ENCODE measurements at regions not wholly inside any gene's neighbourhood (a gene's known extent, or its start where the extent isn't known, plus 50 kb on each side); places are given as distances from the start of the nearest gene placed in this dataset.

GRCh38 chr1:11388617-11389016, 90.3 kb upstream of the DISP3 start:
- H3K27ac Mint-ChIP-seq = no peak overlapping the region
- no peaks in the 10 kb centered on the region for H3K27me3 Mint-ChIP-seq
- peaks cover 15% of the 10 kb centered on the region for H3K4me1 Mint-ChIP-seq (ENCODE audit: low read depth)
- H3K9me3 Mint-ChIP-seq (ENCODE audit: low read depth) = no peaks in the 10 kb centered on the region
- no peaks in the 10 kb centered on the region for H3K36me3 Mint-ChIP-seq
- H3K4me3 Mint-ChIP-seq = no peak overlapping the region

DNA sequence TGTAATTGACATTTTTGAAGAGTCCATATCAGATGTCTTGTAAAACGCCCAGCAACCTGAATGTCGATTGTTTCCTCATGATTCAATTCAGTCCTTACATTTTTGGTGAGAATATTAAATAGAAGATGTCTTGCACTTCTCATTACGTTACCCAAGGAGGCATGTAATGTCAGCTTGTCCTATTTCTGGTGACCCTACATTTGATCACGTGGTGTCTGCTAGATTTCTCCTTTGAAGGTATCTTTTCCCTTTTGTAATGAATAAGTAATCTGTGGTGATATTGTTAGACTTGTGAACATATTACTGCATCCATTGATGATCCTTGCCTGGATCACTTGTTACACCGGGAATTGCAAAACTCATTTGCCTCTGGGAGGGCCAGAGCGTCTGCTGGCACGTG, 87.6 kb upstream of the DISP3 start:
- H3K27me3 Mint-ChIP-seq = no peaks in the 10 kb centered on the region
- no peak overlapping the region for H3K4me3 Mint-ChIP-seq
- H3K9me3 Mint-ChIP-seq (ENCODE audit: low read depth) = no peaks in the 10 kb centered on the region
- peaks cover 4% of the 10 kb centered on the region for H3K4me1 Mint-ChIP-seq (ENCODE audit: low read depth)
- H3K27ac Mint-ChIP-seq = no peak overlapping the region
- no peaks in the 10 kb centered on the region for H3K36me3 Mint-ChIP-seq

- H3K4me1 Mint-ChIP-seq (ENCODE audit: low read depth) = peaks cover 4% of the 10 kb centered on the region
- no peaks in the 10 kb centered on the region for H3K27me3 Mint-ChIP-seq
- no peaks in the 10 kb centered on the region for H3K9me3 Mint-ChIP-seq (ENCODE audit: low read depth)
- H3K36me3 Mint-ChIP-seq = no peaks in the 10 kb centered on the region
- H3K4me3 Mint-ChIP-seq = no peak overlapping the region
- no peak overlapping the region for H3K27ac Mint-ChIP-seq
These were observed 87.1 kb upstream of the DISP3 start for GRCh38 chr1:11391886-11392285.

- no peaks in the 10 kb centered on the region for H3K36me3 Mint-ChIP-seq
- H3K27me3 Mint-ChIP-seq = no peaks in the 10 kb centered on the region
- H3K4me1 Mint-ChIP-seq (ENCODE audit: low read depth) = peaks cover 4% of the 10 kb centered on the region
- H3K9me3 Mint-ChIP-seq (ENCODE audit: low read depth) = no peaks in the 10 kb centered on the region
- H3K27ac Mint-ChIP-seq = no peak overlapping the region
- no peak overlapping the region for H3K4me3 Mint-ChIP-seq
These were observed 84.2 kb upstream of the DISP3 start for GRCh38 chr1:11394592-11395245.

DNA sequence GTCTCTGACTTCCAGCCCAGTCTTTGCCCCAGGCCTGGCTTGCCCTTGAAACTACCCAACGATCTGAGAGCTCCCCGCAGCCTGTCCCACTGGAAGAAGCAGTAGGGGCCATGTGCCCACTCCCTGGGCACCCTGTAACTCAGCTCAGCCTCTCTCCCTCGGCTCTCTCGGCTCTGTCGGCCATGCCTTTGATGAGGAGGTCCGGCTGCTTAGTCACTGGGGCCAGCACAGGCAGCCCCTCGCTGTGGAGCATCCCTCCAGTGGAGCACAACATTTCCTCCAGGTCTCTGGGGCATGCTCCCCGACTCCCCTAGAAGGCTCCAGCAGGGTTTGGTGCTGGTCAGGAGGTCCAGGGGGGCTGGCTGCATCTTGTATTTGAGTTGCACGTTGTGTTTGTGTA, 83.3 kb upstream of the DISP3 start:
- no peak overlapping the region for H3K4me3 Mint-ChIP-seq
- peaks cover 4% of the 10 kb centered on the region for H3K4me1 Mint-ChIP-seq (ENCODE audit: low read depth)
- no peaks in the 10 kb centered on the region for H3K27me3 Mint-ChIP-seq
- no peaks in the 10 kb centered on the region for H3K9me3 Mint-ChIP-seq (ENCODE audit: low read depth)
- H3K36me3 Mint-ChIP-seq = no peaks in the 10 kb centered on the region
- no peak overlapping the region for H3K27ac Mint-ChIP-seq

GRCh38 chr1:11397151-11397901, 81.6 kb upstream of the DISP3 start:
- Mint-ChIP-seq H3K9me3 (ENCODE audit: low read depth) (no peaks in the 10 kb centered on the region), H3K27me3 (no peaks in the 10 kb centered on the region), H3K27ac (no peak overlapping the region), H3K4me3 (no peak overlapping the region), H3K36me3 (no peaks in the 10 kb centered on the region), H3K4me1 (ENCODE audit: low read depth) (peaks cover 3% of the 10 kb centered on the region)

- Mint-ChIP-seq H3K27me3 (no peaks in the 10 kb centered on the region), H3K4me3 (no peak overlapping the region), H3K27ac (no peak overlapping the region), H3K9me3 (ENCODE audit: low read depth) (no peaks in the 10 kb centered on the region), H3K36me3 (no peaks in the 10 kb centered on the region), H3K4me1 (ENCODE audit: low read depth) (peaks cover 3% of the 10 kb centered on the region)
These were observed 79.7 kb upstream of the DISP3 start for GRCh38 chr1:11399250-11399649.

- peaks cover 2% of the 10 kb centered on the region for H3K4me1 Mint-ChIP-seq (ENCODE audit: low read depth)
- H3K36me3 Mint-ChIP-seq = no peaks in the 10 kb centered on the region
- H3K27ac Mint-ChIP-seq = no peak overlapping the region
- H3K9me3 Mint-ChIP-seq (ENCODE audit: low read depth) = no peaks in the 10 kb centered on the region
- no peak overlapping the region for H3K4me3 Mint-ChIP-seq
- H3K27me3 Mint-ChIP-seq = no peaks in the 10 kb centered on the region
These were observed 78.8 kb upstream of the DISP3 start for GRCh38 chr1:11400155-11400554.

GRCh38 chr1:11400567-11400966, 78.4 kb upstream of the DISP3 start:
- Mint-ChIP-seq H3K4me3 (no peak overlapping the region), H3K27ac (no peak overlapping the region), H3K9me3 (ENCODE audit: low read depth) (no peaks in the 10 kb centered on the region), H3K4me1 (ENCODE audit: low read depth) (peaks cover 2% of the 10 kb centered on the region), H3K36me3 (no peaks in the 10 kb centered on the region), H3K27me3 (no peaks in the 10 kb centered on the region)

DNA sequence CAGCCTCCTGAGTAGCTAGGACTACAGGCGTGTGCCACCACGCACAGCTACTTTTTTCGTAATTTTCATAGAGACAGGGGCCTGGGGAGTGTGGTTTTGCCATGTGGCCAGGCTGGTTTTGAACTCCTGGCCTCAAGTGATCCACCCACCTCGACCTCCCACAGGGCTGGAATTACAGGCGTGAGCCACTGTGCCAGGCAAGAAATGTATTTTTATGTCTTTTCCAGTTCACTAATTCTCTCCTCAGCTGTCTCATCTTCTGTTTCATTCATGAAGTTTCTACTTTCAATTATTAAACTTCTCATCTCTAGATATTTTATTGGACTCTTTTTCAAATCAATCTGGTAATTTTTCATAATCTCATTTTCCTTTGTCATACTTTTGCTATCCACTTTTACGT, 72.1 kb upstream of the DISP3 start:
- Mint-ChIP-seq H3K36me3 (peaks cover 4% of the 10 kb centered on the region), H3K4me1 (ENCODE audit: low read depth) (peaks cover 41% of the 10 kb centered on the region), H3K4me3 (peak overlapping the region; percentile 32), H3K9me3 (ENCODE audit: low read depth) (peaks cover 8% of the 10 kb centered on the region), H3K27ac (peak overlapping the region; percentile 73), H3K27me3 (no peaks in the 10 kb centered on the region)

- Mint-ChIP-seq H3K9me3 (ENCODE audit: low read depth) (peaks cover 8% of the 10 kb centered on the region), H3K4me3 (peak overlapping the region; percentile 32), H3K27ac (peak overlapping the region; percentile 73), H3K36me3 (peaks cover 4% of the 10 kb centered on the region), H3K27me3 (no peaks in the 10 kb centered on the region), H3K4me1 (ENCODE audit: low read depth) (peaks cover 41% of the 10 kb centered on the region)
These were observed 71.5 kb upstream of the DISP3 start for GRCh38 chr1:11407301-11407994.

GRCh38 chr1:11412141-11412540, 66.8 kb upstream of the DISP3 start:
- Mint-ChIP-seq H3K9me3 (ENCODE audit: low read depth) (peaks cover 2% of the 10 kb centered on the region), H3K27ac (no peak overlapping the region), H3K4me3 (no peak overlapping the region), H3K4me1 (ENCODE audit: low read depth) (peaks cover 27% of the 10 kb centered on the region), H3K36me3 (peaks cover under 1% of the 10 kb centered on the region), H3K27me3 (peaks cover 3% of the 10 kb centered on the region)

GRCh38 chr1:11413986-11414391, 65.0 kb upstream of the DISP3 start:
- Mint-ChIP-seq H3K27ac (no peak overlapping the region), H3K4me3 (no peak overlapping the region), H3K36me3 (no peaks in the 10 kb centered on the region), H3K9me3 (ENCODE audit: low read depth) (no peaks in the 10 kb centered on the region), H3K27me3 (peaks cover 3% of the 10 kb centered on the region), H3K4me1 (ENCODE audit: low read depth) (peaks cover 10% of the 10 kb centered on the region)

- Mint-ChIP-seq H3K4me3 (no peak overlapping the region), H3K27me3 (peaks cover 3% of the 10 kb centered on the region), H3K36me3 (no peaks in the 10 kb centered on the region), H3K27ac (no peak overlapping the region), H3K9me3 (ENCODE audit: low read depth) (no peaks in the 10 kb centered on the region), H3K4me1 (ENCODE audit: low read depth) (peaks cover under 1% of the 10 kb centered on the region)
These were observed 63.9 kb upstream of the DISP3 start for GRCh38 chr1:11414926-11415538.

DNA sequence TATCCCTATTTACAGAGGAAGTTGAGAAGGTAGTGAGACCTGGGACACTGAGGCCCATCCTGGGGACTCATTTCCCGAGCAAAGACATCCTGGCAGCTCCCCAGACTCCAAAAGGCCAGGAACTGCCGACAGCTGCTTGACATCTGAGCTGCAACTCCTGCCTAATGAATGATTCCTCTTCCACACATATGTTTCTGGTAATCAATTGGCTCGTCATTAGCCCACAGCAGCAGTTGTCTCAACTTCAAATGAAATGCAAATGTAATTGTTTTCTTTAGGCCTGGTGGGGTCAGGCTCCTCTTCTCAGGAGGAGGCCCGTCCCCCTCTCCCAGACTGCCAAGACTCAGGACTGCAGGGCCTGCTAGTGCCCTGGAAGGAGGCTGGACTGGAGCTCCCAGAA, 61.8 kb upstream of the DISP3 start:
- H3K27ac Mint-ChIP-seq = no peak overlapping the region
- H3K27me3 Mint-ChIP-seq = peaks cover 3% of the 10 kb centered on the region
- H3K36me3 Mint-ChIP-seq = no peaks in the 10 kb centered on the region
- no peak overlapping the region for H3K4me3 Mint-ChIP-seq
- no peaks in the 10 kb centered on the region for H3K4me1 Mint-ChIP-seq (ENCODE audit: low read depth)
- no peaks in the 10 kb centered on the region for H3K9me3 Mint-ChIP-seq (ENCODE audit: low read depth)

All from activated naive CD8-positive, alpha-beta T cell (primary cell).